ENCODE measurements at regions not wholly inside any gene's neighbourhood (a gene's known extent, or its start where the extent isn't known, plus 50 kb on each side); places are given as distances from the start of the nearest gene placed in this dataset.

GRCh38 chr20:43325926-43326325 lies 131.8 kb upstream of the SRSF6 start:
- ChIA-PET CTCF (no interaction called here), POLR2A (no interaction called here)
- Mint-ChIP-seq H3K4me3 (ENCODE audit: unreplicated experiment) (no peak overlapping the region), H3K27ac (ENCODE audit: unreplicated experiment) (no peak overlapping the region), H3K9me3 (ENCODE audit: unreplicated experiment) (peaks cover 6% of the 10 kb centered on the region), H3K27me3 (ENCODE audit: insufficient read depth, unreplicated experiment) (peaks cover 14% of the 10 kb centered on the region), H3K36me3 (ENCODE audit: insufficient read depth, unreplicated experiment) (no peaks in the 10 kb centered on the region), H3K4me1 (ENCODE audit: low read depth, unreplicated experiment) (no peaks in the 10 kb centered on the region)
- H3K36me3 ChIP-seq (ENCODE audit: control insufficient read depth, insufficient read depth, low read length): no peaks in the 10 kb centered on the region
- H3K4me3 ChIP-seq (ENCODE audit: low read depth, low read length): no peak overlapping the region
- peaks cover 7% of the 10 kb centered on the region; the same call in 1 of the 2 replicates for H3K9me3 ChIP-seq
- no TSS peak for BruUV-seq (replicated peaks)
- intact Hi-C loops (cut with micrococcal nuclease; ENCODE audit: unreplicated experiment): no loop called here
- no peaks in the 10 kb centered on the region for H3K27me3 ChIP-seq (replicated peaks; ENCODE audit: control insufficient read depth, insufficient read depth, low read length)
- DNase-seq: no peak
- no peaks in the 10 kb centered on the region for H3K4me1 ChIP-seq
- no peak for TF ChIP-seq CTCF (IDR thresholded peaks at IDR 0.05; ENCODE audit: insufficient read depth in 1 of 2, low read depth in 1 of 2, low read length in 1 of 2, severe bottlenecking in 1 of 2, unreplicated experiment in 1 of 2)

- H3K36me3 Mint-ChIP-seq (ENCODE audit: insufficient read depth, unreplicated experiment): no peaks in the 10 kb centered on the region
- H3K27me3 Mint-ChIP-seq (ENCODE audit: insufficient read depth, unreplicated experiment): peaks cover 16% of the 10 kb centered on the region
- no peak overlapping the region for H3K4me3 Mint-ChIP-seq (ENCODE audit: unreplicated experiment)
- H3K4me1 Mint-ChIP-seq (ENCODE audit: low read depth, unreplicated experiment): no peaks in the 10 kb centered on the region
- no TSS peak for BruUV-seq (replicated peaks)
- intact Hi-C loops (cut with micrococcal nuclease; ENCODE audit: unreplicated experiment): no loop called here
- no peak for DNase-seq
- no peaks in the 10 kb centered on the region for H3K36me3 ChIP-seq (ENCODE audit: control insufficient read depth, insufficient read depth, low read length)
- CTCF ChIA-PET: no interaction called here
- H3K27me3 ChIP-seq (replicated peaks; ENCODE audit: control insufficient read depth, insufficient read depth, low read length): no peaks in the 10 kb centered on the region
- TF ChIP-seq CTCF (IDR thresholded peaks at IDR 0.05; ENCODE audit: insufficient read depth in 1 of 2, low read depth in 1 of 2, low read length in 1 of 2, severe bottlenecking in 1 of 2, unreplicated experiment in 1 of 2): no peak
- H3K9me3 Mint-ChIP-seq (ENCODE audit: unreplicated experiment): no peaks in the 10 kb centered on the region
- no peaks in the 10 kb centered on the region for H3K4me1 ChIP-seq
- no peak overlapping the region for H3K4me3 ChIP-seq (ENCODE audit: low read depth, low read length)
- H3K27ac Mint-ChIP-seq (ENCODE audit: unreplicated experiment): no peak overlapping the region
- H3K9me3 ChIP-seq: peaks cover 7% of the 10 kb centered on the region; the same call in 1 of the 2 replicates
- POLR2A ChIA-PET: no interaction called here
These were observed 133.9 kb upstream of the PTPRT start for GRCh38 chr20:43323592-43323991.

GRCh38 chr20:43322851-43323250 lies 133.1 kb upstream of the PTPRT start:
- intact Hi-C loops (cut with micrococcal nuclease; ENCODE audit: unreplicated experiment): no loop called here
- Histone ChIP-seq H3K4me3 (ENCODE audit: low read depth, low read length) (no peak overlapping the region), H3K4me1 (no peaks in the 10 kb centered on the region), H3K9me3 (peaks cover 7% of the 10 kb centered on the region; the same call in 1 of the 2 replicates), H3K36me3 (ENCODE audit: control insufficient read depth, insufficient read depth, low read length) (no peaks in the 10 kb centered on the region), H3K27me3 (replicated peaks; ENCODE audit: control insufficient read depth, insufficient read depth, low read length) (no peaks in the 10 kb centered on the region)
- H3K4me3 Mint-ChIP-seq (ENCODE audit: unreplicated experiment): no peak overlapping the region
- H3K27ac Mint-ChIP-seq (ENCODE audit: unreplicated experiment): no peak overlapping the region
- no TSS peak for BruUV-seq (replicated peaks)
- no peak for DNase-seq
- peaks cover 16% of the 10 kb centered on the region for H3K27me3 Mint-ChIP-seq (ENCODE audit: insufficient read depth, unreplicated experiment)
- H3K4me1 Mint-ChIP-seq (ENCODE audit: low read depth, unreplicated experiment): no peaks in the 10 kb centered on the region
- no peaks in the 10 kb centered on the region for H3K36me3 Mint-ChIP-seq (ENCODE audit: insufficient read depth, unreplicated experiment)
- POLR2A ChIA-PET: no interaction called here
- no peak for TF ChIP-seq CTCF (IDR thresholded peaks at IDR 0.05; ENCODE audit: insufficient read depth in 1 of 2, low read depth in 1 of 2, low read length in 1 of 2, severe bottlenecking in 1 of 2, unreplicated experiment in 1 of 2)
- H3K9me3 Mint-ChIP-seq (ENCODE audit: unreplicated experiment): no peaks in the 10 kb centered on the region
- CTCF ChIA-PET: no interaction called here

Data from Caco-2 (cell line).